Endothelial cell (in vitro differentiated cells): ENCODE measurements at regions not wholly inside any gene's neighbourhood (a gene's known extent, or its start where the extent isn't known, plus 50 kb on each side); places are given as distances from the start of the nearest gene placed in this dataset.
"Not testable (repeated sequence)": the region's sequence is repeated elsewhere in the genome, so short reads cannot be mapped to it uniquely, and the experiment has no call there.

ENCODE experiments used
- DNase-seq: peaks from one replicate; pipeline ENCODE4 v3.0.0; 2021; ENCODE audit warnings: low spot score
- H3K27ac Mint-ChIP-seq: one replicate; pipeline ENCODE4 v1.8.0; 2021; ENCODE audit warnings: mixed read lengths, inconsistent platforms; ENCODE audit not compliant: unreplicated experiment
- H3K27me3 Mint-ChIP-seq: one replicate; pipeline ENCODE4 v1.8.0; 2021; ENCODE audit warnings: mild to moderate bottlenecking, moderate library complexity, mixed read lengths, inconsistent platforms; ENCODE audit not compliant: unreplicated experiment
- H3K36me3 Mint-ChIP-seq: one replicate; pipeline ENCODE4 v1.8.0; 2021; ENCODE audit warnings: mild to moderate bottlenecking, low read depth, mixed read lengths, inconsistent platforms; ENCODE audit not compliant: unreplicated experiment
- H3K4me1 Mint-ChIP-seq: one replicate; pipeline ENCODE4 v1.8.0; 2021; ENCODE audit warnings: mild to moderate bottlenecking, mixed read lengths, inconsistent platforms; ENCODE audit not compliant: unreplicated experiment
- H3K4me3 Mint-ChIP-seq: one replicate; pipeline ENCODE4 v1.8.0; 2021; ENCODE audit warnings: mild to moderate bottlenecking, mixed read lengths, inconsistent platforms; ENCODE audit not compliant: unreplicated experiment
- H3K9me3 Mint-ChIP-seq: one replicate; pipeline ENCODE4 v1.8.0; 2021; ENCODE audit warnings: mixed read lengths, inconsistent platforms; ENCODE audit not compliant: unreplicated experiment
- TF ChIP-seq, protein P1 (sequence below): fragments of 200-600 bp; sonication (generic); IDR thresholded peaks from one replicate; pipeline ENCODE4 v1.5.0; 2021; ENCODE audit warnings: antibody characterized with exemption; ENCODE audit not compliant: unreplicated experiment

DNA sequence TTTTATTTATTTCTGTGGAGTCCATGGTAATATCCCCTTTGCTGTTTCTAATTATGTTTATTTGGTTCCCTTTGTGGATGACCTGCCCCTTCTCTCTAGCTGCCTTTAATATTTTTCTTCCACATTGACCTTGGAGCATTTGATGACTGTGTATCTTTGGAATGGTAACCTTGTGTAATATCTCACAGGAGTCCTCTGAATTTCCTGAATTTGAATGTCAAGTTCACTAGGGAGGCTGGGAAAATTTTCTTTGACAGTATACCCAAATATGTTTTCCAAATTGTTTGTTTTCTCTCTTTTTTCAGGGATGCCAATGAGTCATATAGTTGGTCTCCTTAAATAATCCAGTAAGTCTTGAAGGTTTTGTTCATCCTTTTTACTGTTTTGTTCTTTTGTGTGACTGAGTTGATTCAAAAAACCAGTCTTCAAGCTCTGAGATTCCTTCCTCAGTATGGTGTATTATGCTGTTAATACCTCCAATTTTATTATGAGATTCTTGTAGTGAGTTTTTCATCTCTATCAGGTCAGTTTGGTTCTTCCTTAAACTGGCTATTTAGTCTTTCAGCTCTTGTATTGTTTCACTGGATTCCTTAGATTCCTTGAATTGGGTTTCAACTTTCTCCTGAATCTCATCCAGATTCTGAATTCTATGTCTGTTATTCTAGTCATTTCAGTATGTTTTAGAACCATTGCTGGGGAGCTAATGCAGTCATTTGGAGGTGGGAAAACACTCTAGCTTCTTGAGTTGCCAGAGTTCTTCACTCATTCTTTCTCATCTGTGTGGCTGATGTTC, 349.0 kb upstream of the TARS1 start:
- H3K4me3 Mint-ChIP-seq = no peak overlapping the region
- H3K4me1 Mint-ChIP-seq = no peaks in the 10 kb centered on the region
- TF ChIP-seq, protein P1, sequence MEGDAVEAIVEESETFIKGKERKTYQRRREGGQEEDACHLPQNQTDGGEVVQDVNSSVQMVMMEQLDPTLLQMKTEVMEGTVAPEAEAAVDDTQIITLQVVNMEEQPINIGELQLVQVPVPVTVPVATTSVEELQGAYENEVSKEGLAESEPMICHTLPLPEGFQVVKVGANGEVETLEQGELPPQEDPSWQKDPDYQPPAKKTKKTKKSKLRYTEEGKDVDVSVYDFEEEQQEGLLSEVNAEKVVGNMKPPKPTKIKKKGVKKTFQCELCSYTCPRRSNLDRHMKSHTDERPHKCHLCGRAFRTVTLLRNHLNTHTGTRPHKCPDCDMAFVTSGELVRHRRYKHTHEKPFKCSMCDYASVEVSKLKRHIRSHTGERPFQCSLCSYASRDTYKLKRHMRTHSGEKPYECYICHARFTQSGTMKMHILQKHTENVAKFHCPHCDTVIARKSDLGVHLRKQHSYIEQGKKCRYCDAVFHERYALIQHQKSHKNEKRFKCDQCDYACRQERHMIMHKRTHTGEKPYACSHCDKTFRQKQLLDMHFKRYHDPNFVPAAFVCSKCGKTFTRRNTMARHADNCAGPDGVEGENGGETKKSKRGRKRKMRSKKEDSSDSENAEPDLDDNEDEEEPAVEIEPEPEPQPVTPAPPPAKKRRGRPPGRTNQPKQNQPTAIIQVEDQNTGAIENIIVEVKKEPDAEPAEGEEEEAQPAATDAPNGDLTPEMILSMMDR = no peak
- H3K36me3 Mint-ChIP-seq = peaks cover 6% of the 10 kb centered on the region
- peaks cover 6% of the 10 kb centered on the region for H3K9me3 Mint-ChIP-seq
- peaks cover 1% of the 10 kb centered on the region for H3K27me3 Mint-ChIP-seq
- H3K27ac Mint-ChIP-seq = no peak overlapping the region
- DNase-seq = no peak

DNA sequence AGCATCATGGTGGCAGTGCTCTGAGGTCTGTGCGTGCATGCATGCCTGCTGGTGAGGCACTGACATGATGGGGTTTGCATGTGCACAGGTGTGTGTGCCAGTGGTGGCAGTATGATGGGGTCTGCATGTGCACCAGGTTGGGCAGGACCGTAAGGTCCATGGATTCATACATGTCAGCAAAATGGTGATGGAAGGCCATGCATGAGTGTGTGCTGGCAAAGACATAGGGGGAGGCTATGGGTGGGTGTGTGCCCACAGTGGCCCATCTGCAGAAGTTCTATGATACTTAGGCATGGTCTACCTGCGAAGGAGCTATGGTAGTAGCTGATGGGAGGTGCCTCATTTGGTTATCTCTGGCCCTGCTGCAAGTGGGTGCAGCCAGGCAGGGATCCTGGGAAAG, 348.0 kb upstream of the TARS1 start:
- no peak overlapping the region for H3K4me3 Mint-ChIP-seq
- H3K36me3 Mint-ChIP-seq = peaks cover 6% of the 10 kb centered on the region
- TF ChIP-seq, protein P1 = no peak
- DNase-seq = no peak
- no peaks in the 10 kb centered on the region for H3K4me1 Mint-ChIP-seq
- peaks cover 1% of the 10 kb centered on the region for H3K27me3 Mint-ChIP-seq
- H3K9me3 Mint-ChIP-seq = peaks cover 6% of the 10 kb centered on the region
- H3K27ac Mint-ChIP-seq = no peak overlapping the region

DNA sequence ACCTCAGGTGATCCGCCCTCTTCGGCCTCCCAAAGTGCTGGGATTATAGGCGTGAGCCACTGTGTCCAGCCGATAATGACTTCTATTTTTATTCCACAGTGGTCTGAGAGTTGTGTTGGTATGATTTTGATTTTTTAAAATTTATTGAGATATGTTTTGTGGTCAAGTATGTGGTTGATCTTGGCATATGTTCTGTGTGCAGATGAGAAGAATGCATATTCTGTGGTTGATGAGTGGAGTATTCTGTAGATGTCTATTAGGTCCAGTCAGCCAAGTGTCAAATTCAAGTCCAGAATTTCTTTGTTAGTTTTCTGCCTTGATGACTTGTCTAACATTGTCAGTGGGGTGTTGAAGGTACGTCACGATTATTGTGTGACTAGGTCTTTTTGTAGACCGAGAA, 338.2 kb upstream of the TARS1 start:
- Mint-ChIP-seq H3K4me3 (no peak overlapping the region), H3K4me1 (no peaks in the 10 kb centered on the region), H3K27ac (no peak overlapping the region), H3K36me3 (peaks cover 14% of the 10 kb centered on the region), H3K27me3 (peaks cover 3% of the 10 kb centered on the region), H3K9me3 (peaks cover 37% of the 10 kb centered on the region)
- TF ChIP-seq, protein P1 = no peak
- no peak for DNase-seq

DNA sequence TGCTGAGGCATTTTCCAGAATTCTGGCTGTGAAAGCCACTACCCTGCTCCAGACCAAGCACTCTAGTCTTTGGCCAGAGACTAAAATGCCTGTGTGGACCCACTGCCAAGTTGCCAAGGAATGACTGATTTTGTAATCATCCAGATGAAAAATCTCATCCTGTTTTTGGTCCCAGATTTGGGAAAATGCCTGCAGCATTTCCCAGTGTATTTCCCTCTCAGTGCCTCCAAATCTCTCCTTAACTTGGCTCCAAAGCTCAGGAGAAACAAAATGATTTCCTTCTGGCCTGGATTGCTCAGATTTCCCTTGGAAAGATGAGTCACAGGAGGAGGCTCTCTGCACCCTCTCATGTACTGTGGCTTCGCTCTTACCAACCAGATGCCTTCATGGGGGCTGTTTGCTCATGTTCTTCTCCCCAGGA, 335.2 kb upstream of the TARS1 start:
- peaks cover 18% of the 10 kb centered on the region for H3K36me3 Mint-ChIP-seq
- H3K9me3 Mint-ChIP-seq = peaks cover 46% of the 10 kb centered on the region
- H3K4me1 Mint-ChIP-seq = no peaks in the 10 kb centered on the region
- no peak overlapping the region for H3K4me3 Mint-ChIP-seq
- H3K27me3 Mint-ChIP-seq = peaks cover 8% of the 10 kb centered on the region
- H3K27ac Mint-ChIP-seq = no peak overlapping the region
- DNase-seq = no peak
- TF ChIP-seq, protein P1 = no peak

DNA sequence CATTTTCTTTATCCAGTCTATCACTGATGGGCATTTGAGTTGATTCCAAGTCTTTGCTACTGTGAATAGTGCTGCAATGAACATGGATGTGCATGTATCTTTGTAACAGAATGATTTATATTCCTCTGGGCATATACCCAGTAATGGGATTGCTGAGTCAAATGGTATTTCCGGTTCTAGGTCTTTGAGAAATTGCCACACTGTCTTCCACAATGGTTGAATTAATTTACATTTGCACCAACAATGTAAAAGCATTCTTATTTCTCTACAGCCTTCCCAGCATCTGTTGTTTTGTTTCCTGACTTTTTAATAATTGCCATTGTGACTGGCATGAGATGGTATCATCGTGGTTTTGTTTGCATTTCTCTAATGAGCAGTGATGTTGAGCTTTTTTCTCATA, 330.3 kb upstream of the TARS1 start:
- peaks cover 27% of the 10 kb centered on the region for H3K9me3 Mint-ChIP-seq
- H3K27me3 Mint-ChIP-seq, H3K4me3 Mint-ChIP-seq, H3K36me3 Mint-ChIP-seq, DNase-seq, H3K27ac Mint-ChIP-seq, H3K4me1 Mint-ChIP-seq: not testable (repeated sequence)
